ENCODE measurements at regions not wholly inside any gene's neighbourhood (a gene's known extent, or its start where the extent isn't known, plus 50 kb on each side); places are given as distances from the start of the nearest gene placed in this dataset.

DNA sequence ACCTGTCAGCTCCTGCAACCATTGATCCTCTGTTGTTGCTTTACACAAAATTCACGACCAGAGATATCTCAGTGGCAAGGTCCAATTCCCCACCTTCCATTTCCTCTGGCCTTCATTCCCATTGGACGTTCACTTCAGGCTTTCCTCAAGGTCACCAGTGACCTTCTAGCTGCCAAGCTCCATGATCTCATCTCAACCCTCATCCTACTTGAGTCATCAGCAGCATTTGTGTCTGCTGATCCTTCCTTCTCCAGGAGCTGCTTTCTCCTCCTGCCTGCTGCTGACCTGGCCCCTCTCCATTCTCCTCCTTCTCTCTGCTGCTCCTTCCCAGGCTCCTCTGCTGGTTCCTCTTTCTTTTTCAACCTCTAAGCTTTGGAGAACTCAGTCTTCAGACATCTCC is 66.2 kb upstream of the C10orf90 start:
- H3K9me3 Mint-ChIP-seq, result no peaks in the 10 kb centered on the region
- ChIA-PET POLR2A (no interaction called here), CTCF (no interaction called here)
- H3K4me1 Mint-ChIP-seq, result no peaks in the 10 kb centered on the region
- ATAC-seq (ENCODE audit: low read depth) (no peak), DNase-seq (no peak)
- no peak overlapping the region for H3K27ac Mint-ChIP-seq
- H3K36me3 Mint-ChIP-seq (ENCODE audit: low read depth), result no peaks in the 10 kb centered on the region
- H3K4me3 Mint-ChIP-seq, result no peak overlapping the region
- no peaks in the 10 kb centered on the region for H3K27me3 Mint-ChIP-seq
- no peak for TF ChIP-seq CTCF (IDR thresholded peaks at IDR 0.05)
- intact Hi-C loops (cut with micrococcal nuclease), result no loop called here

GRCh38 chr10:126738001-126738400 is 67.5 kb upstream of the C10orf90 start:
- no peak overlapping the region for H3K27ac Mint-ChIP-seq
- no peaks in the 10 kb centered on the region for H3K36me3 Mint-ChIP-seq (ENCODE audit: low read depth)
- no peaks in the 10 kb centered on the region for H3K27me3 Mint-ChIP-seq
- DNase-seq (no peak), ATAC-seq (ENCODE audit: low read depth) (no peak)
- ChIA-PET CTCF (no interaction called here), POLR2A (no interaction called here)
- intact Hi-C loops (cut with micrococcal nuclease), result no loop called here
- TF ChIP-seq CTCF (IDR thresholded peaks at IDR 0.05), result no peak
- no peak overlapping the region for H3K4me3 Mint-ChIP-seq
- no peaks in the 10 kb centered on the region for H3K9me3 Mint-ChIP-seq
- no peaks in the 10 kb centered on the region for H3K4me1 Mint-ChIP-seq

- ATAC-seq (ENCODE audit: low read depth), result no peak
- H3K27me3 Mint-ChIP-seq, result no peaks in the 10 kb centered on the region
- ChIA-PET POLR2A (no interaction called here), CTCF (no interaction called here)
- H3K36me3 Mint-ChIP-seq (ENCODE audit: low read depth), result no peaks in the 10 kb centered on the region
- H3K4me1 Mint-ChIP-seq, result no peaks in the 10 kb centered on the region
- TF ChIP-seq CTCF (IDR thresholded peaks at IDR 0.05), result no peak
- no peak for DNase-seq
- H3K4me3 Mint-ChIP-seq, result no peak overlapping the region
- H3K27ac Mint-ChIP-seq, result no peak overlapping the region
- H3K9me3 Mint-ChIP-seq, result no peaks in the 10 kb centered on the region
- intact Hi-C loops (cut with micrococcal nuclease), result no loop called here
These were observed 74.1 kb upstream of the C10orf90 start for GRCh38 chr10:126744571-126744970.

GRCh38 chr10:126749015-126749655 is 78.6 kb upstream of the C10orf90 start:
- no peaks in the 10 kb centered on the region for H3K27me3 Mint-ChIP-seq
- no peak overlapping the region for H3K27ac Mint-ChIP-seq
- CTCF ChIA-PET, result interaction anchor here (0.8 to 1.6 kb wide), 4 partner anchors 767 to 880 kb away, joined by 3 to 7 read pairs (median 4); no protein-coding TSS in a partner anchor
- TF ChIP-seq CTCF (IDR thresholded peaks at IDR 0.05), result no peak
- intact Hi-C loops (cut with micrococcal nuclease), result loop anchor here (1.0 kb wide), 1 partner anchor 815 kb away; no protein-coding TSS in a partner anchor
- H3K4me1 Mint-ChIP-seq, result no peaks in the 10 kb centered on the region
- POLR2A ChIA-PET, result no interaction called here
- DNase-seq (peak; percentile 22), ATAC-seq (ENCODE audit: low read depth) (no peak)
- H3K9me3 Mint-ChIP-seq, result no peaks in the 10 kb centered on the region
- no peaks in the 10 kb centered on the region for H3K36me3 Mint-ChIP-seq (ENCODE audit: low read depth)
- no peak overlapping the region for H3K4me3 Mint-ChIP-seq

- Mint-ChIP-seq H3K27me3 (peaks cover 2% of the 10 kb centered on the region), H3K4me1 (no peaks in the 10 kb centered on the region), H3K9me3 (peaks cover 3% of the 10 kb centered on the region), H3K4me3 (no peak overlapping the region), H3K36me3 (ENCODE audit: low read depth) (no peaks in the 10 kb centered on the region), H3K27ac (no peak overlapping the region)
- CTCF ChIA-PET, result no interaction called here
- intact Hi-C loops (cut with micrococcal nuclease), result no loop called here
- no peak for ATAC-seq (ENCODE audit: low read depth)
- POLR2A ChIA-PET, result interaction anchor here (0.6 kb wide), 1 partner anchor 572 kb away, joined by 7 read pairs; no protein-coding TSS in a partner anchor
- no peak for TF ChIP-seq CTCF (IDR thresholded peaks at IDR 0.05)
- no peak for DNase-seq
These were observed 84.5 kb upstream of the C10orf90 start for GRCh38 chr10:126754966-126755365.

All from activated B cell treated with CpG ODN at 0.5 μM for 24 hours (primary cell).